HEK293 (cell line): ENCODE measurements at regions not wholly inside any gene's neighbourhood (a gene's known extent, or its start where the extent isn't known, plus 50 kb on each side); places are given as distances from the start of the nearest gene placed in this dataset.

Experiments used
- CTCF ChIA-PET: fragments of 350-600 bp; formaldehyde crosslinking; extraction: SDS; loops from one replicate; lab custom pipeline; 2021; ENCODE audit warnings: antibody characterized with exemption; lab: Yijun Ruan, JAX
- POLR2A ChIA-PET: fragments of 300-600 bp; formaldehyde crosslinking; extraction: SDS; loops from one replicate; lab custom pipeline; 2020; ENCODE audit warnings: antibody characterized with exemption, inconsistent platforms; lab: Yijun Ruan, JAX
- H3K27ac ChIP-seq: fragments of 200-500 bp; sonication (Bioruptor generic); 2 replicates; pipeline ENCODE4 v1.5.1; 2014; ENCODE audit warnings: low read depth, low read length, control low read depth, inconsistent platforms; ENCODE audit errors: extremely low read depth
- H3K36me3 ChIP-seq, 2 experiments: fragments of 200-500 bp in 1 of 2; sonication (Bioruptor generic) in 1 of 2; 1 replicate in 1 of 2; 2 replicates in 1 of 2; pipeline ENCODE4 v1.5.1; 2014 to 2017; ENCODE audit warnings: inconsistent platforms in 2 of 2, low read length in 2 of 2; ENCODE audit not compliant: control insufficient read depth in 2 of 2, insufficient read depth in 1 of 2
- H3K4me1 ChIP-seq: fragments of 200-500 bp; sonication (Bioruptor generic); 2 replicates; pipeline ENCODE4 v1.5.1; 2014; ENCODE audit warnings: mild to moderate bottlenecking, low read length, inconsistent platforms; ENCODE audit not compliant: control insufficient read depth, insufficient read depth
- H3K4me3 ChIP-seq: 2 replicates; pipeline ENCODE4 v1.5.1; 2011; ENCODE audit warnings: low read depth, mild to moderate bottlenecking, control low read depth, low read length, moderate library complexity
- H3K9me3 ChIP-seq: fragments of 200-500 bp; sonication (Bioruptor generic); 2 replicates; pipeline ENCODE4 v1.5.1; 2014; ENCODE audit warnings: low read depth, low read length, inconsistent platforms; ENCODE audit not compliant: control insufficient read depth, insufficient read depth
- KLF16 ChIP-seq: fragments of 450-650 bp; formaldehyde crosslinking; IDR thresholded peaks from 2 replicates; pipeline ENCODE4 v1.5.1; 2017; ENCODE audit warnings: missing biosample characterization, missing genetic modification characterization
- SALL2 ChIP-seq: fragments of 450-650 bp; formaldehyde crosslinking; IDR thresholded peaks from 2 replicates; pipeline ENCODE4 v1.5.0; 2017; ENCODE audit warnings: missing biosample characterization, mild to moderate bottlenecking, missing genetic modification characterization, borderline replicate concordance
- SETDB1 ChIP-seq: IDR thresholded peaks from one replicate; pipeline ENCODE4 v1.6.1; 2017; ENCODE audit warnings: mild to moderate bottlenecking, low read length, moderate library complexity, mixed read lengths; ENCODE audit not compliant: insufficient read length
- YY1 ChIP-seq: fragments of 450-650 bp; formaldehyde crosslinking; IDR thresholded peaks from 2 replicates; pipeline ENCODE4 v1.5.1; 2018; ENCODE audit warnings: missing biosample characterization, missing genetic modification characterization
- ZNF114 ChIP-seq: fragments of 450-650 bp; formaldehyde crosslinking; IDR thresholded peaks from 2 replicates; pipeline ENCODE4 v1.5.0; 2017; ENCODE audit warnings: missing biosample characterization, missing genetic modification characterization
- ZNF248 ChIP-seq: fragments of 450-650 bp; formaldehyde crosslinking; IDR thresholded peaks from 2 replicates; pipeline ENCODE4 v1.5.1; 2017; ENCODE audit warnings: missing biosample characterization, missing genetic modification characterization
- ZNF416 ChIP-seq: fragments of 450-650 bp; formaldehyde crosslinking; IDR thresholded peaks from 2 replicates; pipeline ENCODE4 v1.5.1; 2016; ENCODE audit warnings: missing biosample characterization, missing genetic modification characterization
- ZNF488 ChIP-seq: fragments of 450-650 bp; formaldehyde crosslinking; IDR thresholded peaks from 2 replicates; pipeline ENCODE4 v1.5.1; 2016; ENCODE audit warnings: missing biosample characterization, missing genetic modification characterization
- ZNF548 ChIP-seq: fragments of 450-650 bp; formaldehyde crosslinking; IDR thresholded peaks from 2 replicates; pipeline ENCODE4 v1.5.1; 2016; ENCODE audit warnings: missing biosample characterization, missing genetic modification characterization
- ZNF549 ChIP-seq: fragments of 450-650 bp; IDR thresholded peaks from 2 replicates; pipeline ENCODE4 v1.5.1; 2018; ENCODE audit warnings: missing biosample characterization, missing genetic modification characterization, mild to moderate bottlenecking, inconsistent platforms, moderate library complexity
- ZNF626 ChIP-seq: fragments of 450-650 bp; sonication (Bioruptor Pico); formaldehyde crosslinking; IDR thresholded peaks from 2 replicates; pipeline ENCODE4 v1.5.1; 2018; ENCODE audit warnings: missing biosample characterization, missing genetic modification characterization, inconsistent platforms
- ZSCAN30 ChIP-seq: fragments of 450-650 bp; IDR thresholded peaks from 2 replicates; pipeline ENCODE4 v1.5.1; 2018; ENCODE audit warnings: missing biosample characterization, mild to moderate bottlenecking, missing genetic modification characterization, moderate library complexity
- TF ChIP-seq, protein P1 (sequence below): fragments of 450-650 bp; formaldehyde crosslinking; IDR thresholded peaks from 2 replicates; pipeline ENCODE4 v1.5.1; 2016; ENCODE audit warnings: missing biosample characterization, missing genetic modification characterization, low read depth
- TF ChIP-seq, protein P2 (sequence below): fragments of 450-650 bp; formaldehyde crosslinking; conservative IDR thresholded peaks from 2 replicates; pipeline ENCODE4 v1.5.1; 2016; ENCODE audit warnings: low read depth, missing biosample characterization, missing genetic modification characterization
- TF ChIP-seq, protein P3 (sequence below): fragments of 450-650 bp; formaldehyde crosslinking; IDR thresholded peaks from 2 replicates; pipeline ENCODE4 v1.5.1; 2016; ENCODE audit warnings: missing biosample characterization, missing genetic modification characterization
- TF ChIP-seq, protein P4 (sequence below): fragments of 450-650 bp; IDR thresholded peaks from 2 replicates; pipeline ENCODE4 v1.5.1; 2018; ENCODE audit warnings: missing biosample characterization, missing genetic modification characterization

GRCh38 chr11:17150521-17150920, 57.3 kb downstream of the PIK3C2A start:
- TF ChIP-seq ZNF114 (tag by site-specific recombination) = no peak
- no peak for TF ChIP-seq SETDB1
- no peak for TF ChIP-seq ZNF626 (tag by site-specific recombination)
- TF ChIP-seq ZNF248 (tag by site-specific recombination) = no peak
- no peak for TF ChIP-seq ZNF548 (tag by site-specific recombination)
- TF ChIP-seq, protein P1, sequence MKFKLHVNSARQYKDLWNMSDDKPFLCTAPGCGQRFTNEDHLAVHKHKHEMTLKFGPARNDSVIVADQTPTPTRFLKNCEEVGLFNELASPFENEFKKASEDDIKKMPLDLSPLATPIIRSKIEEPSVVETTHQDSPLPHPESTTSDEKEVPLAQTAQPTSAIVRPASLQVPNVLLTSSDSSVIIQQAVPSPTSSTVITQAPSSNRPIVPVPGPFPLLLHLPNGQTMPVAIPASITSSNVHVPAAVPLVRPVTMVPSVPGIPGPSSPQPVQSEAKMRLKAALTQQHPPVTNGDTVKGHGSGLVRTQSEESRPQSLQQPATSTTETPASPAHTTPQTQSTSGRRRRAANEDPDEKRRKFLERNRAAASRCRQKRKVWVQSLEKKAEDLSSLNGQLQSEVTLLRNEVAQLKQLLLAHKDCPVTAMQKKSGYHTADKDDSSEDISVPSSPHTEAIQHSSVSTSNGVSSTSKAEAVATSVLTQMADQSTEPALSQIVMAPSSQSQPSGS = no peak
- no peak for TF ChIP-seq KLF16
- TF ChIP-seq YY1 (tag by site-specific recombination) = no peak
- TF ChIP-seq, protein P2, sequence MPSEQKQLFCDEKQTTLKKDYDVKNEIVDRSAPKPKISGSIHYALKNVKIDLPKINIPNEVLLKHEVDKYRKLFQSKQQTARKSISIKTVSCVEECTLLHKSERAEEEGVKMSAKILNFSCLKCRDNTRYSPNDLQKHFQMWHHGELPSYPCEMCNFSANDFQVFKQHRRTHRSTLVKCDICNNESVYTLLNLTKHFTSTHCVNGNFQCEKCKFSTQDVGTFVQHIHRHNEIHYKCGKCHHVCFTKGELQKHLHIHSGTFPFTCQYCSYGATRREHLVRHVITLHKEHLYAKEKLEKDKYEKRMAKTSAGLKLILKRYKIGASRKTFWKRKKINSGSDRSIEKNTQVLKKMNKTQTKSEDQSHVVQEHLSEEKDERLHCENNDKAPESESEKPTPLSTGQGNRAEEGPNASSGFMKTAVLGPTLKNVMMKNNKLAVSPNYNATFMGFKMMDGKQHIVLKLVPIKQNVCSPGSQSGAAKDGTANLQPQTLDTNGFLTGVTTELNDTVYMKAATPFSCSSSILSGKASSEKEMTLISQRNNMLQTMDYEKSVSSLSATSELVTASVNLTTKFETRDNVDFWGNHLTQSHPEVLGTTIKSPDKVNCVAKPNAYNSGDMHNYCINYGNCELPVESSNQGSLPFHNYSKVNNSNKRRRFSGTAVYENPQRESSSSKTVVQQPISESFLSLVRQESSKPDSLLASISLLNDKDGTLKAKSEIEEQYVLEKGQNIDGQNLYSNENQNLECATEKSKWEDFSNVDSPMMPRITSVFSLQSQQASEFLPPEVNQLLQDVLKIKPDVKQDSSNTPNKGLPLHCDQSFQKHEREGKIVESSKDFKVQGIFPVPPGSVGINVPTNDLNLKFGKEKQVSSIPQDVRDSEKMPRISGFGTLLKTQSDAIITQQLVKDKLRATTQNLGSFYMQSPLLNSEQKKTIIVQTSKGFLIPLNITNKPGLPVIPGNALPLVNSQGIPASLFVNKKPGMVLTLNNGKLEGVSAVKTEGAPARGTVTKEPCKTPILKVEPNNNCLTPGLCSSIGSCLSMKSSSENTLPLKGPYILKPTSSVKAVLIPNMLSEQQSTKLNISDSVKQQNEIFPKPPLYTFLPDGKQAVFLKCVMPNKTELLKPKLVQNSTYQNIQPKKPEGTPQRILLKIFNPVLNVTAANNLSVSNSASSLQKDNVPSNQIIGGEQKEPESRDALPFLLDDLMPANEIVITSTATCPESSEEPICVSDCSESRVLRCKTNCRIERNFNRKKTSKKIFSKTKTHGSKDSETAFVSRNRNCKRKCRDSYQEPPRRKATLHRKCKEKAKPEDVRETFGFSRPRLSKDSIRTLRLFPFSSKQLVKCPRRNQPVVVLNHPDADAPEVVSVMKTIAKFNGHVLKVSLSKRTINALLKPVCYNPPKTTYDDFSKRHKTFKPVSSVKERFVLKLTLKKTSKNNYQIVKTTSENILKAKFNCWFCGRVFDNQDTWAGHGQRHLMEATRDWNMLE (tag by site-specific recombination) = no peak
- TF ChIP-seq ZSCAN30 (tag by site-specific recombination) = no peak
- TF ChIP-seq, protein P3, sequence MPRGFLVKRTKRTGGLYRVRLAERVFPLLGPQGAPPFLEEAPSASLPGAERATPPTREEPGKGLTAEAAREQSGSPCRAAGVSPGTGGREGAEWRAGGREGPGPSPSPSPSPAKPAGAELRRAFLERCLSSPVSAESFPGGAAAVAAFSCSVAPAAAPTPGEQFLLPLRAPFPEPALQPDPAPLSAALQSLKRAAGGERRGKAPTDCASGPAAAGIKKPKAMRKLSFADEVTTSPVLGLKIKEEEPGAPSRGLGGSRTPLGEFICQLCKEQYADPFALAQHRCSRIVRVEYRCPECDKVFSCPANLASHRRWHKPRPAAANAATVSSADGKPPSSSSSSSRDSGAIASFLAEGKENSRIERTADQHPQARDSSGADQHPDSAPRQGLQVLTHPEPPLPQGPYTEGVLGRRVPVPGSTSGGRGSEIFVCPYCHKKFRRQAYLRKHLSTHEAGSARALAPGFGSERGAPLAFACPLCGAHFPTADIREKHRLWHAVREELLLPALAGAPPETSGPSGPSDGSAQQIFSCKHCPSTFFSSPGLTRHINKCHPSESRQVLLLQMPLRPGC (tag by site-specific recombination) = no peak
- TF ChIP-seq ZNF549 (tag by site-specific recombination) = no peak
- TF ChIP-seq ZNF488 (tag by site-specific recombination) = no peak
- no peak for TF ChIP-seq SALL2 (tag by site-specific recombination)
- TF ChIP-seq, protein P4, sequence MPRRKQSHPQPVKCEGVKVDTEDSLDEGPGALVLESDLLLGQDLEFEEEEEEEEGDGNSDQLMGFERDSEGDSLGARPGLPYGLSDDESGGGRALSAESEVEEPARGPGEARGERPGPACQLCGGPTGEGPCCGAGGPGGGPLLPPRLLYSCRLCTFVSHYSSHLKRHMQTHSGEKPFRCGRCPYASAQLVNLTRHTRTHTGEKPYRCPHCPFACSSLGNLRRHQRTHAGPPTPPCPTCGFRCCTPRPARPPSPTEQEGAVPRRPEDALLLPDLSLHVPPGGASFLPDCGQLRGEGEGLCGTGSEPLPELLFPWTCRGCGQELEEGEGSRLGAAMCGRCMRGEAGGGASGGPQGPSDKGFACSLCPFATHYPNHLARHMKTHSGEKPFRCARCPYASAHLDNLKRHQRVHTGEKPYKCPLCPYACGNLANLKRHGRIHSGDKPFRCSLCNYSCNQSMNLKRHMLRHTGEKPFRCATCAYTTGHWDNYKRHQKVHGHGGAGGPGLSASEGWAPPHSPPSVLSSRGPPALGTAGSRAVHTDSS (tag by site-specific recombination) = no peak
- no peak for TF ChIP-seq ZNF416
- Histone ChIP-seq H3K4me1 (no peaks in the 10 kb centered on the region), H3K27ac (no peak overlapping the region), H3K36me3 (peaks cover 6 to 11% of the 10 kb centered on the region in 2 experiments; a peak in 2 of 3 replicates), H3K9me3 (no peaks in the 10 kb centered on the region), H3K4me3 (no peak overlapping the region)
- ChIA-PET POLR2A (interaction anchor here (1.1 kb wide), 1 partner anchor 57 kb away, joined by 3 read pairs; the partner anchor contains the start of gene PIK3C2A), CTCF (interaction anchor here (1.1 to 1.3 kb wide), 2 partner anchors 36 to 53 kb away, joined by 3 to 4 read pairs; no protein-coding TSS in a partner anchor)
